Gastroesophageal sphincter (tissue), 4 donors: ENCODE measurements at regions not wholly inside any gene's neighbourhood (a gene's known extent, or its start where the extent isn't known, plus 50 kb on each side); places are given as distances from the start of the nearest gene placed in this dataset.

Experiments
- ATAC-seq: fragments of 150-250 bp; one replicate; pipeline ENCODE4 v1.9.1; 2016; ENCODE audit warnings: mild to moderate bottlenecking, moderate library complexity
- H3K27ac ChIP-seq, 4 donors: fragments of 200-600 bp; sonication (generic) in 3 of 4; 1 replicate in 3 of 4; 2 replicates in 1 of 4; pipeline ENCODE4 v1.5.1; 2016 to 2019
- H3K27me3 ChIP-seq: fragments of 200-600 bp; sonication (generic); one replicate; pipeline ENCODE4 v1.5.1; 2019
- H3K36me3 ChIP-seq, 2 donors: fragments of 200-600 bp; sonication (generic); one replicate each; pipeline ENCODE4 v1.5.1; 2019; ENCODE audit warnings: control low read depth in 1 of 2
- H3K4me1 ChIP-seq, 3 donors: fragments of 200-600 bp; sonication (generic); 1 replicate in 2 of 3; 2 replicates in 1 of 3; pipeline ENCODE4 v1.5.1; 2016 to 2019; ENCODE audit warnings: control low read depth in 2 of 3
- H3K4me3 ChIP-seq, 2 donors: fragments of 200-600 bp; sonication (generic); one replicate each; pipeline ENCODE4 v1.5.1; 2019; ENCODE audit warnings: mild to moderate bottlenecking in 1 of 2, moderate library complexity in 1 of 2
- H3K9me3 ChIP-seq, 3 donors: fragments of 200-600 bp; sonication (generic); one replicate each; pipeline ENCODE4 v1.5.1; 2017 to 2019; ENCODE audit warnings: control low read depth in 2 of 3
- EP300 ChIP-seq: sonication (generic); formaldehyde crosslinking; IDR thresholded peaks from one replicate; pipeline ENCODE4 v1.6.1; 2017; ENCODE audit warnings: antibody characterized with exemption, mild to moderate bottlenecking
- POLR2A ChIP-seq, 2 donors: fragments of 450-650 bp; IDR thresholded peaks; one replicate each; pipeline ENCODE4 v1.6.1; 2017; ENCODE audit warnings: antibody characterized with exemption in 2 of 2, mild to moderate bottlenecking in 2 of 2, moderate library complexity in 1 of 2
- POLR2AphosphoS5 ChIP-seq: sonication (generic); formaldehyde crosslinking; IDR thresholded peaks from one replicate; pipeline ENCODE4 v1.6.1; 2017; ENCODE audit warnings: antibody characterized with exemption
- WGBS, 2 donors: methylation state at CpG; one replicate each; pipeline ENCODE4 v1.1.5; 2018; ENCODE audit warnings: low coverage in 1 of 2; 5-methylcytosine and 5-hydroxymethylcytosine counted together
- TF ChIP-seq, protein P1 (sequence below), 4 experiments: fragments of 200-600 bp in 2 of 4; fragments of 450-650 bp in 2 of 4; sonication (generic) in 1 of 4; IDR thresholded peaks; one replicate each; pipeline ENCODE4 v1.5.1; 2017 to 2019; ENCODE audit warnings: antibody characterized with exemption in 4 of 4, mild to moderate bottlenecking in 2 of 4, moderate library complexity in 2 of 4

GRCh38 chr15:62846805-62847495, 195.6 kb upstream of the TPM1 start:
- no peak for ATAC-seq
- Histone ChIP-seq H3K27ac (peak overlapping the region in 1 of 4 donors; percentile 75), H3K9me3 (no peaks in the 10 kb centered on the region), H3K4me1 (peaks cover 0 to 46% (median 7%) of the 10 kb centered on the region in 3 donors), H3K36me3 (peaks cover 0 to 11% of the 10 kb centered on the region in 2 donors), H3K27me3 (no peaks in the 10 kb centered on the region), H3K4me3 (no peak overlapping the region)
- WGBS, 2 donors: 85 to 93% methylated on average over 2 to 3 of the region's 8 CpGs
- TF ChIP-seq, protein P1, sequence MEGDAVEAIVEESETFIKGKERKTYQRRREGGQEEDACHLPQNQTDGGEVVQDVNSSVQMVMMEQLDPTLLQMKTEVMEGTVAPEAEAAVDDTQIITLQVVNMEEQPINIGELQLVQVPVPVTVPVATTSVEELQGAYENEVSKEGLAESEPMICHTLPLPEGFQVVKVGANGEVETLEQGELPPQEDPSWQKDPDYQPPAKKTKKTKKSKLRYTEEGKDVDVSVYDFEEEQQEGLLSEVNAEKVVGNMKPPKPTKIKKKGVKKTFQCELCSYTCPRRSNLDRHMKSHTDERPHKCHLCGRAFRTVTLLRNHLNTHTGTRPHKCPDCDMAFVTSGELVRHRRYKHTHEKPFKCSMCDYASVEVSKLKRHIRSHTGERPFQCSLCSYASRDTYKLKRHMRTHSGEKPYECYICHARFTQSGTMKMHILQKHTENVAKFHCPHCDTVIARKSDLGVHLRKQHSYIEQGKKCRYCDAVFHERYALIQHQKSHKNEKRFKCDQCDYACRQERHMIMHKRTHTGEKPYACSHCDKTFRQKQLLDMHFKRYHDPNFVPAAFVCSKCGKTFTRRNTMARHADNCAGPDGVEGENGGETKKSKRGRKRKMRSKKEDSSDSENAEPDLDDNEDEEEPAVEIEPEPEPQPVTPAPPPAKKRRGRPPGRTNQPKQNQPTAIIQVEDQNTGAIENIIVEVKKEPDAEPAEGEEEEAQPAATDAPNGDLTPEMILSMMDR (IDR thresholded peaks at IDR 0.05): no peak
- TF ChIP-seq POLR2AphosphoS5 (no peak), POLR2A (IDR thresholded peaks at IDR 0.05) (no peak), EP300 (no peak)

GRCh38 chr15:62847900-62848489, 194.6 kb upstream of the TPM1 start:
- peaks cover 0 to 41% (median 7%) of the 10 kb centered on the region in 3 donors for H3K4me1 ChIP-seq
- H3K9me3 ChIP-seq: no peaks in the 10 kb centered on the region
- ATAC-seq: peak; percentile 54
- TF ChIP-seq, protein P1 (IDR thresholded peaks at IDR 0.05): peak; percentile 66 to 87 (median 74)
- TF ChIP-seq POLR2AphosphoS5 (no peak), EP300 (no peak)
- peaks cover 0 to 7% of the 10 kb centered on the region in 2 donors for H3K36me3 ChIP-seq
- peak overlapping the region in 3 of 4 donors; percentile 39 to 75 (median 64) for H3K27ac ChIP-seq
- no peaks in the 10 kb centered on the region for H3K27me3 ChIP-seq
- 67% methylated on average over 5 of the region's 7 CpGs; no CpG with 5 or more reads in 1 of the 2 donors for WGBS, 2 donors
- H3K4me3 ChIP-seq: no peak overlapping the region

DNA sequence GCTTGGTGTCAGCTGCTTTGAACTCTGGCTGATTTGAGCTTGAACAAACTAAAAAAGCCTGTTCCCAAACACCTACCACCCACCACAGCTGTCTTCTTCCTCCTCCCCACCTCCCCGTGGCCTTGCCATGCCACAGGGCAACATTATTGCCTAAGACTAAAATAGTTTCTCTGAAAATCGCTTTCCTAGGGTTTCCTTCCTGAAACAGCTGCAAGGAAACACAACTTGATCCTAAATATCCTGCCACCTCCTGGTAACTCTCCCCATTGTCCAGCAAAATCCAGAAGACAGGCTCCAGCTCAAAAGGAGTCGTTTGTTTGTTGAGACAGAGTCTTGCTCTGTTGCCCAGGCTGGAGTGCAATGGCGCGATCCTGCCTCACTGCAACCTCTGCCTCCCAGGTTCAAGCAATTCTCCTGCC, 193.9 kb upstream of the TPM1 start:
- TF ChIP-seq, protein P1 (IDR thresholded peaks at IDR 0.05): peak in 3 of 4 experiments; percentile 23 to 46 (median 44)
- TF ChIP-seq POLR2A (IDR thresholded peaks at IDR 0.05) (no peak), EP300 (no peak)
- WGBS, 2 donors: 32 to 50% methylated on average over 3 to 5 of the region's 5 CpGs
- Histone ChIP-seq H3K36me3 (peaks cover 0 to 6% of the 10 kb centered on the region in 2 donors), H3K4me3 (no peak overlapping the region), H3K4me1 (peaks cover 0 to 47% (median 7%) of the 10 kb centered on the region in 3 donors), H3K27me3 (no peaks in the 10 kb centered on the region), H3K9me3 (no peaks in the 10 kb centered on the region), H3K27ac (peak overlapping the region in 3 of 4 donors; percentile 39 to 75 (median 64))
- ATAC-seq: peak; percentile 19

- Histone ChIP-seq H3K36me3 (no peaks in the 10 kb centered on the region), H3K4me3 (no peak overlapping the region), H3K27ac (peak overlapping the region in 2 of 4 donors; percentile 39 to 75), H3K27me3 (no peaks in the 10 kb centered on the region), H3K9me3 (no peaks in the 10 kb centered on the region), H3K4me1 (peaks cover 0 to 51% (median 7%) of the 10 kb centered on the region in 3 donors)
- WGBS, 2 donors: 59 to 75% methylated on average over 2 to 4 of the region's 4 CpGs
- TF ChIP-seq POLR2A (IDR thresholded peaks at IDR 0.05): no peak
- TF ChIP-seq, protein P1 (IDR thresholded peaks at IDR 0.05): no peak
- TF ChIP-seq EP300: no peak
- no peak for TF ChIP-seq POLR2AphosphoS5
- no peak for ATAC-seq
Observed at GRCh38 chr15:62849316-62850106, 193.0 kb upstream of the TPM1 start.
